ENCODE measurements at regions not wholly inside any gene's neighbourhood (a gene's known extent, or its start where the extent isn't known, plus 50 kb on each side); places are given as distances from the start of the nearest gene placed in this dataset.

GRCh38 chr6:169019727-169020491 lies 233.7 kb downstream of the THBS2 start:
- Histone ChIP-seq H3K27me3 (replicated peaks; ENCODE audit: insufficient read depth) (no peaks in the 10 kb centered on the region), H3K4me3 (no peak overlapping the region), H3K27ac (no peak overlapping the region), H3K9me3 (no peaks in the 10 kb centered on the region), H3K4me1 (replicated peaks) (no peaks in the 10 kb centered on the region), H3K36me3 (no peaks in the 10 kb centered on the region)
- intact Hi-C loops (cut with DNase I): no loop called here
- DNase-seq (ENCODE audit: low spot score): no peak
- TF ChIP-seq POLR2A (IDR thresholded peaks at IDR 0.05) (no peak), CTCF (IDR thresholded peaks at IDR 0.05) (no peak)
- WGBS: 68% methylated on average over 9 of the region's 9 CpGs

- whole genome bisulfite sequencing: 86% methylated on average over 3 of the region's 3 CpGs
- intact Hi-C loops (cut with DNase I): no loop called here
These were observed 234.5 kb downstream of the THBS2 start for GRCh38 chr6:169019111-169019510.

GRCh38 chr6:169016758-169017157 lies 236.9 kb downstream of the THBS2 start:
- intact Hi-C loops (cut with DNase I): no loop called here
- TF ChIP-seq POLR2AphosphoS5 (IDR thresholded peaks at IDR 0.05): no peak
- TF ChIP-seq CTCF (IDR thresholded peaks at IDR 0.05): no peak
- TF ChIP-seq POLR2A (IDR thresholded peaks at IDR 0.05): no peak
- no peak overlapping the region for H3K4me3 ChIP-seq
- H3K27me3 ChIP-seq (replicated peaks; ENCODE audit: insufficient read depth): no peaks in the 10 kb centered on the region
- H3K27ac ChIP-seq: no peak overlapping the region
- no peaks in the 10 kb centered on the region for H3K36me3 ChIP-seq
- H3K4me1 ChIP-seq (replicated peaks): no peaks in the 10 kb centered on the region
- DNase-seq (ENCODE audit: low spot score): no peak
- no peaks in the 10 kb centered on the region for H3K9me3 ChIP-seq

More at GRCh38 chr6:169019111-169019510, 234.5 kb downstream of the THBS2 start:
- TF ChIP-seq POLR2AphosphoS5 (IDR thresholded peaks at IDR 0.05) (no peak), CTCF (IDR thresholded peaks at IDR 0.05) (no peak), POLR2A (IDR thresholded peaks at IDR 0.05) (no peak)
- DNase-seq (ENCODE audit: low spot score): no peak
- Histone ChIP-seq H3K9me3 (no peaks in the 10 kb centered on the region), H3K27me3 (replicated peaks; ENCODE audit: insufficient read depth) (no peaks in the 10 kb centered on the region), H3K4me1 (replicated peaks) (no peaks in the 10 kb centered on the region), H3K4me3 (no peak overlapping the region), H3K36me3 (no peaks in the 10 kb centered on the region), H3K27ac (no peak overlapping the region)

- no peaks in the 10 kb centered on the region for H3K36me3 ChIP-seq
- TF ChIP-seq POLR2AphosphoS5 (IDR thresholded peaks at IDR 0.05) (no peak), POLR2A (IDR thresholded peaks at IDR 0.05) (no peak), CTCF (IDR thresholded peaks at IDR 0.05) (no peak)
- no peaks in the 10 kb centered on the region for H3K4me1 ChIP-seq (replicated peaks)
- no peaks in the 10 kb centered on the region for H3K27me3 ChIP-seq (replicated peaks; ENCODE audit: insufficient read depth)
- intact Hi-C loops (cut with DNase I): no loop called here
- H3K4me3 ChIP-seq: no peak overlapping the region
- WGBS: 68% methylated on average over 5 of the region's 5 CpGs
- DNase-seq (ENCODE audit: low spot score): no peak
- H3K9me3 ChIP-seq: no peaks in the 10 kb centered on the region
- H3K27ac ChIP-seq: no peak overlapping the region
These were observed 239.1 kb downstream of the THBS2 start for GRCh38 chr6:169014211-169015197.
